HEK293T (cell line): ENCODE measurements at regions not wholly inside any gene's neighbourhood (a gene's known extent, or its start where the extent isn't known, plus 50 kb on each side); places are given as distances from the start of the nearest gene placed in this dataset.

Experiments used
- CTCF ChIA-PET: fragments of 350-600 bp; formaldehyde crosslinking; extraction: SDS; loops from one replicate; lab custom pipeline; 2021; ENCODE audit warnings: antibody characterized with exemption, inconsistent platforms; lab: Yijun Ruan, JAX
- POLR2A ChIA-PET: fragments of 350-600 bp; formaldehyde crosslinking; extraction: SDS; loops from one replicate; lab custom pipeline; 2020; ENCODE audit warnings: antibody characterized with exemption, inconsistent platforms; lab: Yijun Ruan, JAX
- DNase-seq: peaks from one replicate; pipeline ENCODE4 v3.0.0; 2012; ENCODE audit warnings: mixed read lengths; ENCODE audit errors: extremely low spot score
- ARNT ChIP-seq: fragments of 450-650 bp; IDR thresholded peaks from 2 replicates; pipeline ENCODE4 v1.6.1; 2017; ENCODE audit warnings: mild to moderate bottlenecking
- BHLHE40 ChIP-seq: fragments of 450-650 bp; IDR thresholded peaks from 2 replicates; pipeline ENCODE4 v1.6.1; 2016; ENCODE audit warnings: mild to moderate bottlenecking, moderate library complexity, borderline replicate concordance
- CTBP1 ChIP-seq: fragments of 450-650 bp; IDR thresholded peaks from 2 replicates; pipeline ENCODE4 v1.6.1; 2016; ENCODE audit warnings: borderline replicate concordance
- ELF4 ChIP-seq: fragments of 450-650 bp; IDR thresholded peaks from 2 replicates; pipeline ENCODE4 v1.6.1; 2017; ENCODE audit warnings: antibody characterized with exemption
- FOXA1 ChIP-seq: fragments of 450-650 bp; IDR thresholded peaks from 2 replicates; pipeline ENCODE4 v1.6.1; 2016; ENCODE audit warnings: mild to moderate bottlenecking
- FOXK2 ChIP-seq: fragments of 450-650 bp; IDR thresholded peaks from 2 replicates; pipeline ENCODE4 v1.6.1; 2016; ENCODE audit warnings: mild to moderate bottlenecking
- FOXM1 ChIP-seq: fragments of 450-650 bp; IDR thresholded peaks from 2 replicates; pipeline ENCODE4 v1.6.1; 2017; ENCODE audit warnings: mild to moderate bottlenecking, borderline replicate concordance
- HDGF ChIP-seq: fragments of 450-650 bp; IDR thresholded peaks from 2 replicates; pipeline ENCODE4 v1.6.1; 2017; ENCODE audit warnings: antibody characterized with exemption, borderline replicate concordance
- L3MBTL2 ChIP-seq: fragments of 450-650 bp; conservative IDR thresholded peaks from 2 replicates; pipeline ENCODE4 v1.6.1; 2016; ENCODE audit warnings: mild to moderate bottlenecking
- LEF1 ChIP-seq: fragments of 450-650 bp; IDR thresholded peaks from 2 replicates; pipeline ENCODE4 v1.6.1; 2017; ENCODE audit warnings: mild to moderate bottlenecking, borderline replicate concordance
- NFRKB ChIP-seq: fragments of 450-650 bp; IDR thresholded peaks from 2 replicates; pipeline ENCODE4 v1.6.1; 2016; ENCODE audit warnings: mild to moderate bottlenecking, moderate library complexity
- PKNOX1 ChIP-seq: fragments of 450-650 bp; IDR thresholded peaks from 2 replicates; pipeline ENCODE4 v1.6.1; 2016
- SP1 ChIP-seq: fragments of 450-650 bp; IDR thresholded peaks from 2 replicates; pipeline ENCODE4 v1.6.1; 2017
- SUZ12 ChIP-seq: fragments of 450-650 bp; IDR thresholded peaks from 2 replicates; pipeline ENCODE4 v1.6.1; 2016; ENCODE audit warnings: mild to moderate bottlenecking
- TARDBP ChIP-seq: fragments of 450-650 bp; IDR thresholded peaks from 2 replicates; pipeline ENCODE4 v1.6.1; 2016
- ZNF384 ChIP-seq: fragments of 450-650 bp; IDR thresholded peaks from 2 replicates; pipeline ENCODE4 v1.6.1; 2016

DNA sequence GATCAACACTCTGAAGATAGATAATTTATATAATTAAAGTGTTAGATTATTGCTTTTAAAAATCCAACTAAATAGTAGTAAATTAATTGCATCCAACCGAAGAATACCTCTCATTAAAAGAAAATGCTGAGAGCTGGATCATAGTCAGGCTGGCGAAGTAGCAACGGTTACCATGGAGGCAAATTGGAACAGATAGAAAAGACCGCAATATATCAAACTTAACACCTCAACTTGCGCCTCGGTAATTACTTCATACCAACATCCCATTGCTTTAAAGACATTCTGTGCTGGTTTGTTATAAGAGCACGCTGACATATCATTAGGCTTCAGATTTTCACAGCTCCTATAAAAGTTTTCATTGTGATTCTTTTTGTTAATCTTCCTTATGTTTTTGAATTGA, 183.8 kb upstream of the ZC3H15 start:
- POLR2A ChIA-PET: no interaction called here
- CTCF ChIA-PET: no interaction called here
- no peak for DNase-seq
- no peak for TF ChIP-seq PKNOX1
- TF ChIP-seq FOXM1: no peak
- TF ChIP-seq FOXA1: no peak
- no peak for TF ChIP-seq ELF4
- TF ChIP-seq SP1: no peak
- TF ChIP-seq LEF1: no peak
- TF ChIP-seq L3MBTL2: no peak
- TF ChIP-seq TARDBP: no peak
- TF ChIP-seq CTBP1: no peak
- no peak for TF ChIP-seq SUZ12
- TF ChIP-seq BHLHE40: no peak
- no peak for TF ChIP-seq ARNT
- no peak for TF ChIP-seq FOXK2
- no peak for TF ChIP-seq ZNF384
- TF ChIP-seq NFRKB: no peak

DNA sequence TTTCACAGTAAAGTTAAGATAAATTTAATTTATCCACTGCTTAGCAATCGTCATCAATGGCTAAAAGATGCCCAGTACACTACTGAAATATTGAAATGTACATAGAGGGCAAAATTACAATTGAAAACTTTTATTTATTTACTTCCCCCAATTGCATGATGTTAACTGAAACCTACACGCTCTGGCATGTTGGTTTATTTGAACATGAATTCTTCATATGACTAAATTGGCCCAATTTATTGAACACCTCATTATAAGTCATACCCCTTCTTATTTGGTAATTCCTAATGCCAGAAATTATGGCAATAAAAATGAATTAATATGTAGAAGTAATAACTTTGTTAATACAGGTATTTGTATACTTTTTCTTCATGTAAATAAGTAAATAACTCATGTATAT, 183.0 kb upstream of the ZC3H15 start:
- POLR2A ChIA-PET: no interaction called here

GRCh38 chr2:186304064-186304463, 182.0 kb upstream of the ZC3H15 start:
- CTCF ChIA-PET: no interaction called here
- POLR2A ChIA-PET: no interaction called here
- TF ChIP-seq NFRKB (no peak), L3MBTL2 (no peak), ZNF384 (no peak), HDGF (no peak), ELF4 (no peak), PKNOX1 (no peak), ARNT (no peak), FOXM1 (no peak), BHLHE40 (no peak), FOXK2 (no peak), FOXA1 (no peak), CTBP1 (no peak), SP1 (no peak), SUZ12 (no peak), LEF1 (no peak), TARDBP (no peak)
- DNase-seq: no peak

More for the DNA sequence above, 183.0 kb upstream of the ZC3H15 start:
- CTCF ChIA-PET: no interaction called here
- no peak for DNase-seq
- no peak for TF ChIP-seq PKNOX1
- no peak for TF ChIP-seq CTBP1
- TF ChIP-seq ZNF384: no peak
- no peak for TF ChIP-seq TARDBP
- TF ChIP-seq SP1: no peak
- no peak for TF ChIP-seq NFRKB
- TF ChIP-seq FOXA1: no peak
- no peak for TF ChIP-seq FOXM1
- TF ChIP-seq LEF1: no peak
- no peak for TF ChIP-seq ELF4
- TF ChIP-seq ARNT: no peak
- no peak for TF ChIP-seq FOXK2
- no peak for TF ChIP-seq HDGF
- no peak for TF ChIP-seq SUZ12
- TF ChIP-seq BHLHE40: no peak
- no peak for TF ChIP-seq L3MBTL2

DNA sequence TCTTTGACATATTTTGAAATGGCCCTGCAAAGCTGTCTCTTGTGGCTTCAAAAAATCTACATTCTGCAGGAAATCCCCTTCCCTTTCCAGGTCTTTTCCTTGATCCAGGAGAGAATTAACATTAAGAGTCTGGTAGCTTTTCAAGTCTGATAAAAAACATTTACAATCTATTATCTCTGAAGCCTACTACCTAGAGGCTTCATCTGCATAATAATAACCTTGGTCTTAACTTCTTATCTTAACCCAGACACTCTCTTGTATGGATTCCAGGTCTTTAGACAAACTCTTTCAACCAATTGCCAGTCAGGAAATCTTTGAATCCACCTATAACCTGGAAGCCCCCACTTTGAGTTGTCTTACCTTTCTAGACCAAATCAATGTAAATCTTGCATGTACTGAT, 179.3 kb upstream of the ZC3H15 start:
- POLR2A ChIA-PET: no interaction called here
- no peak for DNase-seq
- CTCF ChIA-PET: no interaction called here
- TF ChIP-seq LEF1 (no peak), CTBP1 (no peak), TARDBP (no peak), PKNOX1 (no peak), ZNF384 (no peak), HDGF (no peak), FOXM1 (no peak), FOXA1 (no peak), ELF4 (no peak), L3MBTL2 (no peak), SUZ12 (no peak), NFRKB (no peak), ARNT (no peak), SP1 (no peak), BHLHE40 (no peak), FOXK2 (no peak)

DNA sequence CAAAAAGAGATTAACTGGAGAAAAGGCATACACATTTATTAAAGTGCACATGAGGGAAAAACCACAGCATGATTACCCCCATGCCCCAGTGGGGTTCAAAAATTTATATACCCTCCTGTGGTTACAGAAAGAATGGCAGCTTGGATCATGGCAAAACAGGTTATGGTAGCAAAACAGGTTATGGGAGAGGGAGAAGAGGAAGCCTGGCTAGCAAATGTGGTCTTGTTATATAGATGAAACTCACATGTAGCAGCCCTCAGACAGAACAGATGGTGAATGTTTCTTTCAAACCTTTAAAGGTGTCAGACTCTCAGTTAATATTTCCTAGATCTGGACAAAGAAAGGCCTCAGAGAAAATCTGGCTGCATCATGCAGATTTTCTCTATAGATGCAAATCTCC, 178.2 kb upstream of the ZC3H15 start:
- ChIA-PET CTCF (interaction anchor here (0.7 kb wide), 1 partner anchor 239 kb away, joined by 6 read pairs; no protein-coding TSS in a partner anchor), POLR2A (no interaction called here)
- no peak for TF ChIP-seq SUZ12
- no peak for TF ChIP-seq TARDBP
- no peak for TF ChIP-seq BHLHE40
- TF ChIP-seq NFRKB: no peak
- no peak for TF ChIP-seq PKNOX1
- no peak for TF ChIP-seq LEF1
- TF ChIP-seq FOXM1: no peak
- DNase-seq: no peak
